Endodermal cell (in vitro differentiated cells): ENCODE measurements at regions not wholly inside any gene's neighbourhood (a gene's known extent, or its start where the extent isn't known, plus 50 kb on each side); places are given as distances from the start of the nearest gene placed in this dataset.

Experiments
- DNase-seq: peaks from one replicate; pipeline ENCODE4 v3.0.0-alpha.2; 2017
- H3K27ac ChIP-seq: 2 replicates; pipeline ENCODE4 v1.5.1; 2013; ENCODE audit warnings: mild to moderate bottlenecking, low read depth, low read length, moderate library complexity
- H3K27me3 ChIP-seq: 2 replicates; pipeline ENCODE4 v1.6.1; 2013; ENCODE audit warnings: mild to moderate bottlenecking, low read length, moderate library complexity; ENCODE audit not compliant: insufficient read depth, control insufficient read depth, poor library complexity, severe bottlenecking
- H3K36me3 ChIP-seq: 2 replicates; pipeline ENCODE4 v1.7.0; 2013; ENCODE audit warnings: mild to moderate bottlenecking, low read length, moderate library complexity; ENCODE audit not compliant: control insufficient read depth, insufficient read depth
- H3K4me1 ChIP-seq: one replicate; pipeline ENCODE4 v1.7.0; 2013; ENCODE audit warnings: low read length; ENCODE audit not compliant: control insufficient read depth, insufficient read depth
- H3K4me3 ChIP-seq: 2 replicates; pipeline ENCODE4 v1.5.1; 2013; ENCODE audit warnings: mild to moderate bottlenecking, low read length, moderate library complexity
- H3K9ac ChIP-seq: 2 replicates; pipeline ENCODE4 v1.6.1; 2013; ENCODE audit warnings: mild to moderate bottlenecking, low read length, moderate library complexity; ENCODE audit not compliant: poor library complexity, severe bottlenecking; ENCODE audit errors: extremely low read depth
- H3K9me3 ChIP-seq: 2 replicates; pipeline ENCODE4 v1.6.1; 2013; ENCODE audit warnings: mild to moderate bottlenecking, low read length, moderate library complexity; ENCODE audit not compliant: control insufficient read depth
- H3K27ac Mint-ChIP-seq: 2 replicates; pipeline ENCODE4 v1.8.0; 2020; ENCODE audit warnings: mixed read lengths
- H3K27me3 Mint-ChIP-seq: 2 replicates; pipeline ENCODE4 v1.8.0; 2021; ENCODE audit warnings: mild to moderate bottlenecking, mixed read lengths; ENCODE audit not compliant: insufficient read depth
- H3K36me3 Mint-ChIP-seq: 2 replicates; pipeline ENCODE4 v1.8.0; 2020; ENCODE audit warnings: low read depth, mixed read lengths
- H3K4me1 Mint-ChIP-seq: 2 replicates; pipeline ENCODE4 v1.8.0; 2020; ENCODE audit warnings: mixed read lengths
- H3K4me3 Mint-ChIP-seq: 2 replicates; pipeline ENCODE4 v1.8.0; 2020; ENCODE audit warnings: mild to moderate bottlenecking, moderate library complexity, mixed read lengths
- H3K9me3 Mint-ChIP-seq: 2 replicates; pipeline ENCODE4 v1.8.0; 2020; ENCODE audit warnings: mild to moderate bottlenecking, mixed read lengths
- WGBS, 2 experiments: methylation state at CpG; one replicate each; pipeline versions ENCODE4 v1.1.5 to v1.1.7; 2013; ENCODE audit warnings: missing lambda C conversion rate in 2 of 2, mixed read lengths in 1 of 2; ENCODE audit not compliant: insufficient coverage in 1 of 2, insufficient read length in 1 of 2; 5-methylcytosine and 5-hydroxymethylcytosine counted together
- TF ChIP-seq, protein P1 (sequence below): fragments of 200-600 bp; sonication (generic); conservative IDR thresholded peaks from 2 replicates; pipeline ENCODE4 v1.5.0; 2021; ENCODE audit warnings: antibody characterized with exemption, mild to moderate bottlenecking

DNA sequence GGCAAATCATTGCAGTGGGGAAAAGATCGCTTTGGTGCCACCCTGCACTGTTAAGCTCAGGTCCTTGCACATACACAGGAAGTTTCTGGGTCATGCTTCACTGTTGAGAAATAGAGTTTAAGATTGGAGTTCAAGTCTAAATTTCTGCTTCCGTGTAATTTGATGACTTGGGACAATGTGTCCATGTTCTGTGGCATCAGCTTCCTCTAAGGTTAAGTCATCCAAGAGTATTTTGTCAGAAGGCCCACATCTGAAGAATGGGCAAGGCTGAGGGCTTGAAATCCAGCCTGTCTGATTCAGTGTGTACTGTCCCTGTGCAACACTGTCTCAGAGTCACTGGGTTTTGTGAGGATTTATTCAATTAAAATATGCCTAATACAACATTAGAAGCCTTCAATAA is 880.7 kb downstream of the SUCLG1 start:
- Mint-ChIP-seq H3K4me3 (no peak overlapping the region), H3K36me3 (no peaks in the 10 kb centered on the region), H3K4me1 (peaks cover 10% of the 10 kb centered on the region), H3K9me3 (no peaks in the 10 kb centered on the region), H3K27me3 (no peaks in the 10 kb centered on the region), H3K27ac (no peak overlapping the region)
- Histone ChIP-seq H3K4me3 (no peak overlapping the region), H3K36me3 (no peaks in the 10 kb centered on the region), H3K4me1 (no peaks in the 10 kb centered on the region), H3K27me3 (no peaks in the 10 kb centered on the region), H3K9ac (no peak overlapping the region), H3K9me3 (no peaks in the 10 kb centered on the region), H3K27ac (no peak overlapping the region)
- TF ChIP-seq, protein P1, sequence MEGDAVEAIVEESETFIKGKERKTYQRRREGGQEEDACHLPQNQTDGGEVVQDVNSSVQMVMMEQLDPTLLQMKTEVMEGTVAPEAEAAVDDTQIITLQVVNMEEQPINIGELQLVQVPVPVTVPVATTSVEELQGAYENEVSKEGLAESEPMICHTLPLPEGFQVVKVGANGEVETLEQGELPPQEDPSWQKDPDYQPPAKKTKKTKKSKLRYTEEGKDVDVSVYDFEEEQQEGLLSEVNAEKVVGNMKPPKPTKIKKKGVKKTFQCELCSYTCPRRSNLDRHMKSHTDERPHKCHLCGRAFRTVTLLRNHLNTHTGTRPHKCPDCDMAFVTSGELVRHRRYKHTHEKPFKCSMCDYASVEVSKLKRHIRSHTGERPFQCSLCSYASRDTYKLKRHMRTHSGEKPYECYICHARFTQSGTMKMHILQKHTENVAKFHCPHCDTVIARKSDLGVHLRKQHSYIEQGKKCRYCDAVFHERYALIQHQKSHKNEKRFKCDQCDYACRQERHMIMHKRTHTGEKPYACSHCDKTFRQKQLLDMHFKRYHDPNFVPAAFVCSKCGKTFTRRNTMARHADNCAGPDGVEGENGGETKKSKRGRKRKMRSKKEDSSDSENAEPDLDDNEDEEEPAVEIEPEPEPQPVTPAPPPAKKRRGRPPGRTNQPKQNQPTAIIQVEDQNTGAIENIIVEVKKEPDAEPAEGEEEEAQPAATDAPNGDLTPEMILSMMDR, result no peak
- 90 to 100% methylated on average over 2 of the region's 2 CpGs for WGBS, 2 experiments
- DNase-seq, result no peak

DNA sequence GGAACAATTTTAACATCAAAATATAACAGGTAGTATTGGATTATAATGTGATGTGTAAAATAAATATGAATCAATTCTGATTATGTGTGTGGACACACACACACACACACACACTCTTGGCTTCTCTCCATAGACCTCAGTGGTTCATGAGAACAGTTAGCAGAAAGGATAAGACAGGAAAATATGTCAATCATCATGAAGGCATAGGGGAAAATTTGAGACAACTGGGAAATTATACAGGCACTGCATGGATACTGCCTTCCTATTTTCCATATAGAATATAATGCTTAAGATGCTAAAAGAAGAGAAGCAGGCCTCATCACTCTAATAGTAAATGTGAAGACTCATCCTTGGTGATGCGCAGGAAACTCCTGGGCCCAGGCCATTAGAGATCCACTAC is 884.5 kb downstream of the SUCLG1 start:
- no peaks in the 10 kb centered on the region for H3K9me3 Mint-ChIP-seq
- DNase-seq, result no peak
- Histone ChIP-seq H3K36me3 (no peaks in the 10 kb centered on the region), H3K27ac (no peak overlapping the region), H3K27me3 (no peaks in the 10 kb centered on the region), H3K4me3 (no peak overlapping the region), H3K4me1 (no peaks in the 10 kb centered on the region), H3K9me3 (no peaks in the 10 kb centered on the region), H3K9ac (no peak overlapping the region)
- H3K36me3 Mint-ChIP-seq, result no peaks in the 10 kb centered on the region
- H3K4me1 Mint-ChIP-seq, result no peaks in the 10 kb centered on the region
- 86 to 100% methylated on average over 1 of the region's 1 CpG for WGBS, 2 experiments
- no peak overlapping the region for H3K27ac Mint-ChIP-seq
- TF ChIP-seq, protein P1, result no peak
- no peaks in the 10 kb centered on the region for H3K27me3 Mint-ChIP-seq
- no peak overlapping the region for H3K4me3 Mint-ChIP-seq

DNA sequence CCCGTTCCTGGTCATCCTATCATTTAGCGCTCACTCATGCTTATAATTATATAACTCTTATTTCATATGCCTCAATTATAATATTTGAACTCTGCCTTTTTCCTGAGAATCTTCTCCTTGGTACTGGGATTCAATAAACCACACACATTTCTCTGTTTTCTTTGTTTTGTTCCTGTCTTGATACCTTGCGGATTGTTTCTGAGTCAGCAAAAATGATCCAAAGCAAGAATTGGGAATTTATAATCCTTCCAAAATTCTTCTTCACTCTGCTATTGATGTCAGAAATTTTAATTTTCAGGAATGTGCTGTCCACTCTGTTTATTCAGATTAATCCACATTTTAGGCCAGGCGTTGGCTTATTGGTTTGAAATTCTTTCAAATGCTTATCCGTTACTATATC is 886.0 kb downstream of the SUCLG1 start:
- H3K4me3 Mint-ChIP-seq, result no peak overlapping the region
- no peaks in the 10 kb centered on the region for H3K4me1 Mint-ChIP-seq

More for the DNA sequence above, 886.0 kb downstream of the SUCLG1 start:
- TF ChIP-seq, protein P1, result no peak
- Histone ChIP-seq H3K27ac (no peak overlapping the region), H3K9me3 (no peaks in the 10 kb centered on the region), H3K4me1 (no peaks in the 10 kb centered on the region), H3K9ac (no peak overlapping the region), H3K36me3 (no peaks in the 10 kb centered on the region), H3K27me3 (no peaks in the 10 kb centered on the region), H3K4me3 (no peak overlapping the region)
- no peaks in the 10 kb centered on the region for H3K9me3 Mint-ChIP-seq
- 93 to 95% methylated on average over 4 to 5 of the region's 5 CpGs for WGBS, 2 experiments
- no peak for DNase-seq
- H3K36me3 Mint-ChIP-seq, result no peaks in the 10 kb centered on the region
- H3K27me3 Mint-ChIP-seq, result no peaks in the 10 kb centered on the region
- H3K27ac Mint-ChIP-seq, result no peak overlapping the region
